AG10803 (cell line): ENCODE measurements at regions not wholly inside any gene's neighbourhood (a gene's known extent, or its start where the extent isn't known, plus 50 kb on each side); places are given as distances from the start of the nearest gene placed in this dataset.

Experiments
- DNase-seq: peaks from one replicate; pipeline ENCODE4 v3.0.0; 2010; ENCODE audit warnings: low read depth
- H3K4me3 ChIP-seq: 2 replicates; pipeline ENCODE4 v1.5.1; 2011; ENCODE audit warnings: mild to moderate bottlenecking, low read length, control low read depth
- CTCF ChIP-seq: conservative IDR thresholded peaks from 2 replicates; pipeline ENCODE4 v1.5.1; 2011; ENCODE audit warnings: mild to moderate bottlenecking, low read length, control low read depth, inconsistent platforms

DNA sequence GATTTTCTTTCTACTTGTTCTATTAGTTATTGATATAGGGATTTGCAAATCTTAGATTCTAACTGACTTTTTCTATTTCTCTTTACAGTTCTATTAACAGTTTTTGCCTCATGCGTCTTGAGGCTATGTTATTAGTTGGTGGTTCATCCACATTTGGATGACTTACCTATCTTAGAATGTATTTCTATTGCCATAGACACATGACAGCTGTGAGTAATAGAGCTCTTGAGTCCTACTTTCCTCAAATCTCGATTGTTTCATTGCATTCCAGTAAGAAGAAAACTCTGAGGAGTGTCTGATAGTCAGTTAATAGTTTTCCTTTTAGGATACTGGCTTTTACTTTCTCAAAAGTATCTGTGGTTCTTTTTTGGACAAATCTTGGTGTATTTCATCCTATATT is 241.4 kb upstream of the ZNF32 start:
- no peak overlapping the region for H3K4me3 ChIP-seq
- no peak for TF ChIP-seq CTCF
- DNase-seq, result peak; percentile 83

DNA sequence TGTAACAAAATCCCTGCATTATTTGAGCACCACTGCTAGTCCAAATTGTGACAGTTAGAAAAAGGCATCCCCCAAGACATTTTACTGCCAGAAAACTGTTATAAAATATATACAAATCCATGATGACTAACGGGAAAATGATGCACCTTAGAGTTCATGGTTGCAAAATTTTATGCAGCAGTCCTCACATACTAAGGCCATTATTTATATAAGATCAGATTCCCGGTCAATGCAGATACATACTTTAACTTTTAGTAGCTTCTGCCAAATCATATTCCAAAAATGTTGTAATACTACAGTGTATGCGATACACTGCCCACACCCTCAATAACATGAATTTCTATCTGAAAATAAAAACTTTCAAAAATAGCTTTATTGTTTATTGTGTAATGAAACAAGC is 239.9 kb upstream of the ZNF32 start:
- TF ChIP-seq CTCF, result no peak
- peak; percentile 87 for DNase-seq
- no peak overlapping the region for H3K4me3 ChIP-seq

DNA sequence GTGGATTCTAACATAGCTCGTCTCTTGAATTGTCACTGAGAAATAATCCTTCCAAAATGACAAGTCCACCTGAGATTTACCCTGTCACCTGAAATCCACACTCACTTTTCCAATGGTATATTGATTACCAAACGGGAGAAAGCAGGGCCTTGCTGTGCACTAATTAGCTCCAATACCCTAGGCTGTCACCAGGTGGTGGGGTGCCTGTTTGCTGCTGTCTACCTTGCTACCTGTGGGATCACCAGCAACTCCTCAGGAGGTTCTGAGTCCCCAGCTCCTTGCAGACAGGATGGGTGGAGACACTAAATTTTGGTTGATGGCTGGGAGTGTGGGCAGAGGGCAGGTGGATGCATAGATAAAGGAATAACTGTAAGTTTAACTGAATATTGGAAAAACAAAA is 237.2 kb upstream of the ZNF32 start:
- no peak overlapping the region for H3K4me3 ChIP-seq
- TF ChIP-seq CTCF, result no peak
- no peak for DNase-seq

GRCh38 chr10:43885252-43885651 is 236.6 kb upstream of the ZNF32 start:
- no peak overlapping the region for H3K4me3 ChIP-seq
- no peak for DNase-seq
- no peak for TF ChIP-seq CTCF

GRCh38 chr10:43884501-43885105 is 235.9 kb upstream of the ZNF32 start:
- DNase-seq, result peak; percentile 51
- no peak for TF ChIP-seq CTCF
- H3K4me3 ChIP-seq, result no peak overlapping the region

GRCh38 chr10:43882711-43883110 is 234.0 kb upstream of the ZNF32 start:
- H3K4me3 ChIP-seq, result no peak overlapping the region
- no peak for TF ChIP-seq CTCF
- DNase-seq, result no peak

- no peak for DNase-seq
- H3K4me3 ChIP-seq, result no peak overlapping the region
- TF ChIP-seq CTCF, result no peak
Measured at GRCh38 chr10:43881657-43882056, 233.0 kb upstream of the ZNF32 start.
